Heart left ventricle (tissue), 13 donors: ENCODE measurements at regions not wholly inside any gene's neighbourhood (a gene's known extent, or its start where the extent isn't known, plus 50 kb on each side); places are given as distances from the start of the nearest gene placed in this dataset.

Source experiments
- CTCF ChIP-seq, 12 donors: fragments of 200-600 bp; sonication (generic) in 4 of 12; IDR thresholded peaks; one replicate each; pipeline versions ENCODE4 v1.5.0 to v1.8.0; 2018 to 2022; ENCODE audit warnings: antibody characterized with exemption in 12 of 12, mild to moderate bottlenecking in 5 of 12
- POLR2A ChIP-seq, 2 donors: fragments of 450-650 bp; IDR thresholded peaks; one replicate each; pipeline ENCODE4 v1.6.1; 2017; ENCODE audit warnings: antibody characterized with exemption in 2 of 2, mild to moderate bottlenecking in 2 of 2, moderate library complexity in 2 of 2
- donor health status: ischemic (EF 13 %, LVEDD 7.1; RV severe dilation, severe dysfunction).
- donor health status: DM: no; HTN: yes; CAD: no.
- donor health status: DM: no; HTN: no; CAD: no.
- donor health status: ischemic (EF 25% LVEDD 6.9; RV normal size, moderate dysfunction).
- donor health status: ischemic (EF 25% LVEDD 5.7; RV mildly dilated, moderate dysfunction).
- donor health status: ischemic (EF 35%, LVEDD 5.7; RV mildly dilated, moderate dysfunction).
- donor health status: nonischemic (EF 11% LVEDD 7.7; RV severe dilation, severe dysfunction).
- donor health status: DM: yes; HTN: yes; CAD: no.
- donor health status: PGD.
- donor health status: ischemic (EF 29% LVEDD 5.4; RV normal size, mild dysfunction).
- donor health status: nonischemic (EF 23%, LVEDD 6.1; RV moderate dilation, normal function).

- no peak for TF ChIP-seq POLR2A (IDR thresholded peaks at IDR 0.05)
- no peak for TF ChIP-seq CTCF (IDR thresholded peaks at IDR 0.05)
Measured at GRCh38 chrX:35665311-35665710, 132.8 kb upstream of the MAGEB16 start.
